ENCODE measurements at regions not wholly inside any gene's neighbourhood (a gene's known extent, or its start where the extent isn't known, plus 50 kb on each side); places are given as distances from the start of the nearest gene placed in this dataset.

- FAIRE-seq (no peak), DNase-seq (ENCODE audit: low spot score in 2 of 2) (no peak)
Observed at GRCh38 chr7:22913158-22913557, 90.5 kb upstream of the TOMM7 start.

DNA sequence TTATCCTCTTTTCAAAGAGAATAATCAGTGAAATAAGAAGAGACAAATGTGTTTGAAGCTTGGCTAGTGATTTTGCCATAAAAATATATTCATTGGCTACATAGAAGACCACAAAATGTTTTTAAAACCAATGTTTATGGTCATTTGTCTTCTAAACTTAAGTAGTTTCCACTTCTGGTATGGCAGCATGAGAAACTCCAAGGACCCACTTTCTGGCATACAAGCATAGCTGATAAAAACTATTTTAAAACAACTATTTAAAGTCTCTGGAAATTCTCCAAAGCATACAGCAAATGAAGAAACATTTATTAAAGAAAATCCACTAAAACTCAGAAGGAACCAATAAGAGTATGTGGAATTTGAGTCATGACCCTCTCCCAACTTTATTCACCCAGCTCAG lies 89.2 kb upstream of the TOMM7 start:
- FAIRE-seq, result no peak
- no peak for DNase-seq (ENCODE audit: low spot score in 2 of 2)

DNA sequence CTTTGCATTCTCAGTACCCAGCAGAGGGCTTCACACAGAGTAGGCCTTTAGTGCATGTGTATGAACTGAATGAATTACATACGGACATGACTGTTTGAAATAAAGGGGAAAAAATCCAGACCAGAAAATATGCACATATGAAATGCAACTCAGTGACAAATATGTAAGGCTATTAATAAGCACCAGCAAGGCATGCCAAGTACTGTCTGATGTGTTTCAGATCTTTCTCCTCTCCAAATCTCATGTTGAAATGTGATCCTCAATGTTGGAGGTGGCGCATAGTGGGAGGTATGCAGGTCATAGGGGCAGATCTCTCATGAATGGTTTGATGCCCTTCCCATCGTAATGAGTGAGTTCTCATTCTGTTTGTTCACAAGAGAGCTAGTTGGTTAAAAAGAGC lies 87.3 kb upstream of the TOMM7 start:
- no peak for DNase-seq (ENCODE audit: low spot score in 2 of 2)
- FAIRE-seq, result no peak

- FAIRE-seq (no peak), DNase-seq (ENCODE audit: low spot score in 2 of 2) (no peak)
Observed at GRCh38 chr7:22907805-22908204, 85.2 kb upstream of the TOMM7 start.

DNA sequence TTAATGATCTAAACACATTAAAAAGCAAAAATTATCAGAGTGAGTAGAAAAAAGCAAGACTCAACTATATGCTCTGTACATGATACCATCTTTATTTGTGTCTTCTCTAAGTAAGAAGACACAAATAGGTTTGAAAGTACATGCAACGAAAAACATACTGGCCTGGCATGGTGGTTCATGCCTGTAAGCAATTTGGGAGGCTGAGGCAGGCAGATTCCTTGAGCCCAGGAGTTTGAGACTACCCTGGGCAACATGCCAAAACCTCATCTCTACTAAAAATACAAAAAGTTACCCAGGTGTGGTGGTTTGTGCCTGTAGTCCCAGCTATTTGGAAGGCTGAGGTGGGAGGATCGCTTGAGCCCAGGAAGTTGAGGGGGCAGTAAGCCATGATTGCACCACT lies 78.1 kb upstream of the TOMM7 start:
- FAIRE-seq, result no peak
- DNase-seq (ENCODE audit: low spot score in 2 of 2), result no peak

- no peak for DNase-seq (ENCODE audit: low spot score in 2 of 2)
- FAIRE-seq, result no peak
Observed at GRCh38 chr7:22900101-22900500, 77.5 kb upstream of the TOMM7 start.

DNA sequence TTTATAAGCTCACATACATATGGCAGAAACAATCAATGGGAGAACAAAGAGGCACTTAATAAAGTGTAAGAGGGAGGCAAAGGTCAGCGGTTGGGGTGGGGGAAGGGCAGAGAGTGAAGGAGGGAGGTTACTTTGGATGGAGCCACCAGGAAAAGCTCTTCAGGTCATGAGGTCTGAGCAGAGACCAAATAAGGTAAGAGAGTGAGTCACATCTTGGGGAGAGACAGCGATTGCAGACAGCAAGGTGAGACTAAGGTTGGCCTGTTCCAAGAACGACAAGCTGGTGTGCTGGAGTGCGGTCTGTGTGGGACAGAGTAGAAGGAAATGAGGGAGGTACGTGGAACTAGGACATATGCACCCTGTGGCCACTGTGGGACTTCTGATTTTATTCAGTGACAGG lies 74.3 kb upstream of the TOMM7 start:
- FAIRE-seq, result no peak
- no peak for DNase-seq (ENCODE audit: low spot score in 2 of 2)

- DNase-seq (ENCODE audit: low spot score in 2 of 2) (no peak), FAIRE-seq (no peak)
Observed at GRCh38 chr7:22895828-22896165, 73.1 kb upstream of the TOMM7 start.

DNA sequence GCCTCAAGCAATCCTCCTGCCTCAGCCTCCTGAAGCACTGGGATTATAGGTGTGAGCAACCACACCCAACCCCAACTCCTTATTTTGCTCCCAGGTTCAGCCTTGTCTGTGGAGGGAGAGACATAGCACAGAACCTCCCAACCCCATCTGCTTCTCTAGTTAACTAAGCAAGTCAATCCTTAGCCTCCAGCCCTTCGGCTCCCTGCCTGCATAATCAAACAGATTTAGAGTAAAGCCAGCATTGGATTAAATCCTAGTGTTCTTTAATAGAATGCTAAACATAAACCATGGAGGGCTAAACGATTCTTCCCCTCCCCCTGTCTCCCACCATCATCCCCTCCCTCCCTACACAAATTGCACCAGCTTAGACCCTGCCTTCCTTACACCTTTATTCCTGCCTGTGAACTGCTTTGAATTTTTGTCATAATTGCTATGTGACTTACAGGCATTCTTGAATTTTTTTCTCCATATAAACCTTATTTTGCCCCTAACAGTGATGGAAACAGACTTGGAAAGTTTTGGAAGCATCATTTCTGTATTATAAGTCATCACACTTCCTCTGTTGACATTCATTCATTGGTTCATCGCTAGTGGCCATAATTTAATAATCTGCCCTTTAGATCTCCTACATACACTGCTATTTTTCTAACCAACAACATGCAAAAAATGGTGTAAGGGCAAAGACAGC lies 72.6 kb upstream of the TOMM7 start:
- no peak for DNase-seq (ENCODE audit: low spot score in 2 of 2)

GRCh38 chr7:22894546-22894945 lies 71.9 kb upstream of the TOMM7 start:
- FAIRE-seq (no peak), DNase-seq (ENCODE audit: low spot score in 2 of 2) (no peak)

More for the DNA sequence above, 72.6 kb upstream of the TOMM7 start:
- no peak for FAIRE-seq

DNA sequence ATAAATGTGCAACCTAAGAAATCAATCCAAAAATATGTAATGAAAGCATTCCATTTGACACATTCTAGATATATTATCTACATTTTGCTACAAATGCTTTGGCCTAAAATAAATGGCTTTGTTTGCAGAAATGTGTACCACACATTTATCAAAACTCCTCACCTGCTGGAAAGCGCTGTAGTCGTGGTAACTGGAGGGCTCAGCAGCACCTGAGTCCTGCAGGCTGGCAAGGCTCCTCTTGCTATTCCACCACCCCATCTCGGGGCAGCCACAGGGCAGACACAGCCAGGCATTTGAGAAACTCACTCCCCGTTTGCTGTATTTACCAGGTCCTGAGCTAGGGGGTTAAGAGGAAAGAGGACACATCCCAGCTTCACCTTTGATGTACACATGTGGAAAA lies 68.1 kb upstream of the TOMM7 start:
- DNase-seq (ENCODE audit: low spot score in 2 of 2) (no peak), FAIRE-seq (no peak)

DNA sequence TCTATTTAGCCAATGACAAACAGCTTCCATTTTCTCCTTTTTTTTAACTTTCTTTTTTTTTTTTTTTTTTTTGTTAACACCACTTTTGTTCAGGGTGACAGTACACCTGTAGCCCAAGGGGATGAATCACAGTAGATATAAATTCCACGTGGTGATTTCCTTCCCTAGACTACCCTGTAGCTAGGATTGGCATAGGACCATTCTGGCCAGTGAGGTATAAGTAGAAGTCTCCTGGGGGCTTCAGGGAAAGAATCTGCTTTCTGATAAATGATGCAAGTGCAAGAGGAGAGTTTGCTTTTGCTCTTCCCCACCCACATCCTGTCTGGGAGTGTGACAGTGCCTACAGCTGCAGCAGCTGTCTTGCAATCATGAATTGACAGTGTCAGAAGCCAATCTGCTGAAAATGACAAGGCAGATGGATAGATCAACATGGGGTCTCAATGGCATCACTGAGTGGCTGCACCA lies 63.2 kb upstream of the TOMM7 start:
- FAIRE-seq, result no peak
- DNase-seq (ENCODE audit: low spot score in 2 of 2), result no peak

DNA sequence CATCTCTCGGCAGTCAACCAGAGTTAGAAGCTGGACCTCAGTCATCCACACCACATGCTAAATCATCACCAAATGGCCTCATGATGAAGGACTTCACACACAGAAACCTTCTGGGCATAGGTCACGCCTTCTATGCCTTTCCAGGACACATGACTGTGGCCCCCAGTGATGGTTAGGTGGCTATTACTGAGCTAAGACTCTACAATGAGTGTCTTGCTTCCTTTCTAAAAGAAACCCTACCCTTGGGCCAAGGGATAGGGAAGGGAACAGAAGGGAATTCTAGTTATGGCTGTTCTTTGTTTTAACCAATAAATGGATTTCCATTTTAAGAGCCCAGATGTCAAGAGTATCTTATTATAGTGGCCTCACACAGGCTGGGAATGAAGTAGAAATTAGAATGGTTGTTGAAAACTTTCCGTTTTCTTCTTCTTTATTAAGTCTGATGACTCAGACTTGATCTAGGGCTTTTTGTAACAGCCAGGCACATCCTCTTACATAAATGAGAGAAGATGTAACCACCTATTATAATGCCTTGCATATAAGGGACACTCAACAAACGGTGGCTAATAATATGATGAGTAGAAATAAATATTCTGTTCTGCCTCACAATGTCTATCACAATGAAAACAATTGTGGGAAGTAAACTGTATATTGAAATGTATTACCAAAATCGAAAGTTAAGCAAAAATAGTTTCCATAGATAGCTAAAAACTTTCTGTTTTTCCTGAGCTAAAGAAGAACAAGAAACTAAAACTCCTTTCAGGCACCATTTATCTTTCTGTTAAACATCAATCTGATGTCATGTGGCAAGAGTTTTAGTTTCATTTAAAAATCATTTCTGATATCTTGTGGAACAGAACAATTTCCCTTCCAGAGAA lies 62.5 kb upstream of the TOMM7 start:
- FAIRE-seq (no peak), DNase-seq (ENCODE audit: low spot score in 2 of 2) (no peak)

DNA sequence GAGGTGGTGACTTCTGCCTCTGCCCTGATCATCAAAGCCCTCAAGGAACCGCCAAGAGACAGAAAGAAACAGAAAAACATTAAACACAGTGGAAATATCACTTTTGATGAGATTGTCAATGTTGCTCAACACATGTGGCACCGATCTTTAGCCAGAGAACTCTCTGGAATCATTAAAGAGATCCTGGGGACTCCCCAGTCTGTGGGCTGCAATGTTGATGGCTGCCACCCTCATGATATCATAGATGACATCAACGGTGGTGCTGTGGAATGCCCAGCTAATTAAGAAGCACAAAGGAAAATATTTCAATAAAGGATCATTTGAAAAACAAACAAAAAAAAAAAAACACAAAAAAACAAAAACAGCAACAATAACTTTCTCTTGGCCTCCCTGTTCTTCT lies 59.5 kb upstream of the TOMM7 start:
- FAIRE-seq (no peak), DNase-seq (ENCODE audit: low spot score in 2 of 2) (no peak)

- FAIRE-seq, result no peak
- DNase-seq (ENCODE audit: low spot score in 2 of 2), result no peak
Observed at GRCh38 chr7:22879709-22880306, 57.2 kb upstream of the TOMM7 start.

DNA sequence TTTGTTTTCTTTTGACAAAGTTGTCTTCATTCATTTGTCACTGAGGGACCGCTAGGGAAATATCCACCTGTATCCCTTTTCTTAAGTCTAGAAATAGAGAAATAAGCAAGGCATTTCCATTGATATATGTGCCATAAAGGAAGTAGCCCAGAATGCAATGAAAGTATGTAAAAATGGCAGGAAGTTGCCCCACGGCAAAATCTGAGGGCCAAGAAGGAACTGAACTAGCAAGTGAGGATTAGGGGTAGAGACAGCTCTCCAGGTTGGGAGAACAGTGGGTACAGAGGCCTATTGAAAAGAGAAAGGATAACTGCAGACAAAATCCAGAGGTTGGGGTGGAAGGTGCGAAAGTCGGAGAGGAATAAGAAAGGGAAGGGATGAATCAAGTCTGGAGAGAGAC lies 56.6 kb upstream of the TOMM7 start:
- no peak for DNase-seq (ENCODE audit: low spot score in 2 of 2)
- no peak for FAIRE-seq

- no peak for FAIRE-seq
- DNase-seq (ENCODE audit: low spot score in 2 of 2), result no peak
Observed at GRCh38 chr7:22876986-22877729, 54.5 kb upstream of the TOMM7 start.

- FAIRE-seq (no peak), DNase-seq (ENCODE audit: low spot score in 2 of 2) (no peak)
Observed at GRCh38 chr7:22875470-22875869, 52.8 kb upstream of the TOMM7 start.

GRCh38 chr7:22874904-22875303 lies 52.3 kb upstream of the TOMM7 start:
- FAIRE-seq (no peak), DNase-seq (ENCODE audit: low spot score in 2 of 2) (no peak)

Data from frontal cortex (tissue), 3 donors.